ENCODE measurements at regions not wholly inside any gene's neighbourhood (a gene's known extent, or its start where the extent isn't known, plus 50 kb on each side); places are given as distances from the start of the nearest gene placed in this dataset.
"Not testable (repeated sequence)": the region's sequence is repeated elsewhere in the genome, so short reads cannot be mapped to it uniquely, and the experiment has no call there.

- no peak for DNase-seq
These were observed 93.2 kb downstream of the TEX29 start for GRCh38 chr13:111413407-111414187.

DNA sequence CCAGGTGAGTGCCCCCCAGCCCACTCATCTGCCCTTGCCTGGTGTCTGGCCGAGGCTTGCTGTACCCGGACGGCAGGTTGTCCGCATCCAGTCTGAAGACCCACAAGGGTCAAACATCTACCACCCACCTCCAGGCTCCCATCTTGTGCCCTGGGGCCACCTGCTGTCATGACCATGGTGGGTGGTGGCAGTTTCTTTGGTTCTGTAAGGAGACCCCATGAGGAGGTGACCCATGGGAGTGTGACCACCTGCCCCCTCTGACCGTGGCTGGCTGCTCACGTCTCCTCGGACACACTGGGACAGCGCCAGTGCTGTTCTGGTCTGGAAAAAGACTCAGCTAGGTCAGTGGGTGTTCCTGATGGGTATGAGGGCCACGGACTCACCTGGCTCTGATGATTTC, 93.9 kb downstream of the TEX29 start:
- DNase-seq = no peak

DNA sequence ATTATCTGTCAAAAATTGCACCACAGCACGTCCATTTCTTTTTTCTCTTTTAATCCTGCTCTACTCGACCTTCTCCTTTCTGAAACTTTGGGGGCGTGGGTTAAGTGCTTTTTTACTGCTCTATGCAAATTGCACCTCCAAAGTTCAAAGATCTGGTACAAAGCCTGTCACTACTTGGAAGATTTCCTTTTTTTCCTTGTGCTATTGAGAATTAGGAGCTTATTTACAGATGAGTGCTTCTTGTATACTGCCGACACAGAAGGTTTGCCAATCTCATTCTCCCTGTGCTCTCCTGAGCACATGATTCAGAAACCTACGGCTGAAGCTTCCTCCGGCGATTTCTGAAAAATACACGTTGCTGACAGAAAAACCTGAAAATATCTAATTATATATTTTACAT, 94.8 kb downstream of the TEX29 start:
- no peak for DNase-seq

DNA sequence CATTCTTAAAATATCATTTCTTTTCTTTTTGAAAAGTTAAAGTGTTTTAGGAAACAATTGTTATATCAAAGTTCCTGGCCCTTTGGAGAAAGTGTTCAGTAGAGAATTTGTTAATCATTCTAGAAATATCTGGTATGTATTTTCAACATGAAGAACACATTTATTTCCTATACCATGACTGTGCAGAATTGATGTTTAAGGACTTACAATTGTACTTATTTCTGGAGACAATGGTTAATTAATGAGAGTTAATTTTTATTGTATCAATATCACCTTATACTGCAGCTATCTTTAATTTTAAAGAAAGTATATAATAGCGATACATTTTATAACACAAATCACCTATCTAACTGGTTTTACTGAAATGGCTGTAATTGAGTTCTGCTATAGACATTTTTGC, 95.3 kb downstream of the TEX29 start:
- no peak for DNase-seq

GRCh38 chr13:111418101-111418500, 97.7 kb downstream of the TEX29 start:
- DNase-seq = no peak

DNA sequence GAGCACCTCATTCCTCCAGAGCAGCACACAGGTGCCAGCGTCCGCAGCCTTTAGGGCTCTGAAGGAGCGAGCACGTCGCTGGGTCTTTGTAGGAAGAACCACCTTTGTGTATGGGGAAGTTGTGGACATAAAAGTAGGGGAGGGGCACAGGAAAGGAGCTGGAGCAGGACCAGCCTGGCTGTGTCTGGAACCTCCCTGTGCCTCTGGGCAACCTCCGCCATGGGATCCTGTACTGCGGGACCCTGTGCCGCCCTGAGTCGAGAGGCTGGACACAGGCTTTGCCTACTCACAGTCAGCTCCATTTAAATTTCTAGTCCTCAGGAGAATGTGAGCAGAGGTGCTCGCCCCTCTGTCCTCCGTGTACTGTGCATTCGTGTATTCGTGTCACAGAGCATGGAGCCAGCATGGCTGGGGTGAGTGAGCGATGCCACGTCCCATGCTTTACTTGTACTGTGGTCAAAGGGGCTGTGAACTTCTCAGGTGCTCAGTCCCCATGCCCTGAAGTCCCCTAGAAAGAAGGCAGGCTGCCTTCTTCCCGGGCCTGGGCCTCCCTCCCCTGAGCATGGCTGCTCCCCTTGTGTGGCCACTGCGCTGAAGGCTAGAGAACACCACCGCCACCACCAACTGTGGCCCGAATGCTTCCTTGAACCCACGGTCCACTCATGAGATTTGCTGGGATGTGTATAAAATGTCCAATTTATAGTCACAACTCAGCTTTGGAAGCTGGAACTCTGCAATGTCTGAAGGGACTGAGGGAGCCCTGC, 99.9 kb downstream of the TEX29 start:
- no peak for DNase-seq

- no peak for DNase-seq
These were observed 100.8 kb downstream of the TEX29 start for GRCh38 chr13:111421216-111421615.

- no peak for DNase-seq
These were observed 101.9 kb downstream of the TEX29 start for GRCh38 chr13:111422348-111422747.

GRCh38 chr13:111423168-111423785, 102.8 kb downstream of the TEX29 start:
- no peak for DNase-seq

- DNase-seq = no peak
These were observed 103.7 kb downstream of the TEX29 start for GRCh38 chr13:111424134-111424533.

DNA sequence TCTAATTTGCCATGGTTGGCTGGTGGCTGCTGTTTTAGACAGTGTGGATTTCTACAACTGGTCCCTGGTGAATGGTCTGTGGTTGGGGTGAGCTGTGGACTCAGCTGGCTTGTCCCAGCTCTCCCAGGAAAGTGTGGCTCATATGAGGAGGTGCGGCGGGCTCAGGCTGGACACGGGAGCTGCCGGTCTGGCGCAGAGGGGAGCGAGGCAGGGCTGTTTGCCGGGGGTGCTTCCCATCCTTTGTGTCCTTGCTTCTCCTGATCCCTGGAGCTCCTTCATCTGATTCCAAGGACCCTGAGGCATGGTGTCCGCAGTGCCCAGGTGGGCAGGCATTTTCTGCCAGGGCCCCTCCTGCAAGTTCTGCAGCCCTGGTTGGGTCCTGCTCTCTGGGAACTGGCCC, 104.9 kb downstream of the TEX29 start:
- DNase-seq = no peak

- no peak for DNase-seq
These were observed 108.7 kb downstream of the TEX29 start for GRCh38 chr13:111429064-111429558.

- DNase-seq = no peak
These were observed 110.8 kb downstream of the TEX29 start for GRCh38 chr13:111431206-111431605.

GRCh38 chr13:111434578-111435159, 114.2 kb downstream of the TEX29 start:
- DNase-seq = no peak

DNA sequence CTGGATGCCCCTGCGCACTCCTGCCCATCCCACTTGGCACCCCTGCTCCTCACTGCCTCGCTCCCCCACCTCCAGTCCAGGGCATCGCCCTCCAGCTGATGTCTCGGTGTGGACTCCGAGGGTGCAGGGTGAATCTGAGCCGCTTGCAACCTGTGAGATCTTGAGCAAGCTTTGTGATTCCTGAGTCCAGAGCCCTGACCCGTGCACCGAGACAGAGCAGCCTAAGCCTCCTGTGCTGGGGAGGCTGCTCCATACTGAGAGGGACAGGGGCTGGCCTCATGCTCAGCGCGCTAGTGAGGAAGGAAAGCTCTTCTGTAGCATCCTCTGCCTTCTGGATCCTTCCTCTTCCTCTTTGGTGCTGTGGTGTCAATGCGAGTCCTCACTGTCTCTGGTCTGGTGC, 116.0 kb downstream of the TEX29 start:
- DNase-seq = no peak

GRCh38 chr13:111437417-111437816, 117.0 kb downstream of the TEX29 start:
- no peak for DNase-seq

DNA sequence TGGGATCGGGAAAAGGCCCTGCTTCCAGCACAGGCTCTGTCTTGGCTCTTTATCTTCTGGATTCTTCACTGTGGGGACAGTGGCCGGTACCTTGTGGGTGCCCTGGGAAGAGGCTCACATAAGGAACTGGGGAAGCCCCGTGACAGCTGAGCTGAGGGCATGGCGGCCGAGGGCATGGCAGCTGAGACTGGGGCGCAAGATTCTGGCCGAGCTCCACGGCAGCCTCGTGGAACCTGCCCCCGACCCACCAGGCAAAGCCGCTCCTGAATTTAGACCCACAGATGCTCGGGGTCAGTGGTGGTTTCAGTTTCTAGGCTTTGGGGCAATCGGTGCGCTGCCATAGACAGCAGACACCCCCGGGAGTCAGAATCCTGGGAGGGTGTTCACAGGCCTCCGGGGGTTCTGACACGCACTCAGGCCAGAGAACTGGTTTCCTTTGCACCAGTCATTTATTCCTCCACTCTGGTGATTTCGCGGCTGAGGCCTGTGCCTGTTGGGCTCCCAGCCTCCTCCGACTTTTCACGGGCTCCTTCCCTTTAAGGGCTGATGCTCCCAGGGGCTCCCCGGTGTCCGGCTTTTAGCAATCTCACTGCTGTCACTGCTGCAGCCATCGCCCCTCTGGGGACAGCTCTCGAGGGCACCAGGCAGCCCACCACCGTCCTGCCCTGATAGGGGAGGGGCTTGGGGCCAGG, 117.6 kb downstream of the TEX29 start:
- DNase-seq = no peak

DNA sequence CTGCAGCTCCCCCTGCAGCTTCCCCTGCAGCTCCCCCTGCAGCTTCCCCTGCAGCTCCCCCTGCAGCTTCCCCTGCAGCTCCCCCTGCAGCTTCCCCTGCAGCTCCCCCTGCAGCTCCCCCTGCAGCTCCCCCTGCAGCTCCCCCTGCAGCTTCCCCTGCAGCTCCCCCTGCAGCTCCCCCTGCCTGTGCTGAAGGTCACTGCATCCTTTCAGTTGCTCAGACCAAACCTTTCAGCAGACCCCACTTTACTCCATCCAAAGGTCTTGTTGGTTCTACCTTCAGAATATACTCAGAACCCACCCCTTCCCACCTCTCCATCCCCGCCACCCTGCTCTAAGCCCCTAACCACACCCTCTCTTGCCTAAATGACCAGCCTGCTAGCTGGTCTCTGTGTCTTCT, 120.0 kb downstream of the TEX29 start:
- DNase-seq = not testable (repeated sequence)

DNA sequence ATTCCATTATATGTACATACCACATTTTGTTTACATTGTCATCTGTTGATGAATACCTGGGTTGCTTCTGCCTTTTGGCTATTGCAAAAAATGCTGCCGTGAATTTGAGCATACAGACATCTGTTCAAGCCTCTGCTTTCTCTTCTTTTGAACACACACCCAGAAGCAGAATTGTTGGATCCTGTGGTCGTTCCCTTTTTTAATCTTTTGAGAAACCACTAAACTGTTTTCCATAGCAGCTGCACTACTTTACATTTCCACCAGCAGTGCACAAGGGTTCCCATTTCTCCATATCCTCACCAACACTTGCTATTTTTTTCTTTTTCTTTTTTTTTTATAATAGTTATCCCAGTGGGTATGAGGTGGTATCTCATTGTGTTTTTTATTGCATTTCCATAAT, 123.5 kb downstream of the TEX29 start:
- no peak for DNase-seq

GRCh38 chr13:111448504-111448903, 128.1 kb downstream of the TEX29 start:
- DNase-seq = no peak

DNA sequence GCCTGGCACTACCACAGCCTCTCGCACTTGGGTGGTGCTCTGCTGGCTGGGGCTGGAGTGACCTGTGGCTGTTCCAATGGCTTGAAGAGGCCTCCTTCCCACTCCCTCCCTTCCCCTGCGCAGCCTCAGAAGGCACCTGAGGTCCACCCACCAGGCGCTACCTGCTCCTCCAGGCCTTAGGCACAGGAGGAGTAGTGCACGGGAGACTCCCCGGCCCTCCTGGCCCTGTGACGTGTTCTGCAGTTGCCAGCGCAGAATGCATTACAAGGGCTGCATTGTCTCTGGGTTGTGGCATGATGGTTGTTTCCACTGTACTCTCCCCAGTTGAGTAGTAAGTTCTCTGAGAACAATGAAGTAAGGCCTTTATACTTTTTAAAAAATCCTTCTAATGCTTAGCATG, 128.6 kb downstream of the TEX29 start:
- DNase-seq = no peak

- DNase-seq = no peak
These were observed 131.0 kb downstream of the TEX29 start for GRCh38 chr13:111451402-111451801.

Data from NCI-H446 (cell line).